Calu3 (cell line): ENCODE measurements at regions not wholly inside any gene's neighbourhood (a gene's known extent, or its start where the extent isn't known, plus 50 kb on each side); places are given as distances from the start of the nearest gene placed in this dataset.

Experiments used
- BruUV-seq: library from RNA; stranded (reverse); fragments of 400-500 nt; replicated peaks from 2 replicates; lab custom pipeline; 2021; lab: Mats Ljungman, UMichigan
- CTCF ChIA-PET: fragments of 300-600 bp; sonication (Branson Sonifier 250); formaldehyde crosslinking; loops from one replicate; lab custom pipeline; 2022; ENCODE audit warnings: antibody characterized with exemption; lab: Charles Lee
- DNase-seq: peaks from one replicate; pipeline ENCODE4 v3.0.0; 2022
- H3K27ac Mint-ChIP-seq: one replicate; pipeline ENCODE4 v1.8.0; 2022; ENCODE audit warnings: mixed read lengths; ENCODE audit not compliant: unreplicated experiment
- H3K27me3 Mint-ChIP-seq: one replicate; pipeline ENCODE4 v1.8.0; 2022; ENCODE audit warnings: mixed read lengths; ENCODE audit not compliant: unreplicated experiment
- H3K36me3 Mint-ChIP-seq: one replicate; pipeline ENCODE4 v1.8.0; 2022; ENCODE audit warnings: mild to moderate bottlenecking, moderate library complexity, mixed read lengths; ENCODE audit not compliant: insufficient read depth, unreplicated experiment
- H3K4me1 Mint-ChIP-seq: one replicate; pipeline ENCODE4 v1.8.0; 2022; ENCODE audit warnings: mild to moderate bottlenecking, low read depth, mixed read lengths; ENCODE audit not compliant: unreplicated experiment
- H3K4me3 Mint-ChIP-seq: one replicate; pipeline ENCODE4 v1.8.0; 2022; ENCODE audit warnings: mild to moderate bottlenecking, low read depth, moderate library complexity, mixed read lengths; ENCODE audit not compliant: unreplicated experiment
- H3K9me3 Mint-ChIP-seq: one replicate; pipeline ENCODE4 v1.8.0; 2022; ENCODE audit warnings: low read depth, mixed read lengths; ENCODE audit not compliant: unreplicated experiment
- intact Hi-C: fragments of 100-400 bp; cut with micrococcal nuclease; formaldehyde crosslinking; loops from one replicate; pipeline ENCODE4 v1.10.0; 2022; ENCODE audit not compliant: unreplicated experiment
- TF ChIP-seq, protein P1 (sequence below): fragments of 200-600 bp; IDR thresholded peaks from one replicate; pipeline ENCODE4 v1.8.0; 2022; ENCODE audit warnings: antibody characterized with exemption; ENCODE audit not compliant: unreplicated experiment

GRCh38 chr5:89286320-89286719, 403.3 kb upstream of the MEF2C start:
- TF ChIP-seq, protein P1, sequence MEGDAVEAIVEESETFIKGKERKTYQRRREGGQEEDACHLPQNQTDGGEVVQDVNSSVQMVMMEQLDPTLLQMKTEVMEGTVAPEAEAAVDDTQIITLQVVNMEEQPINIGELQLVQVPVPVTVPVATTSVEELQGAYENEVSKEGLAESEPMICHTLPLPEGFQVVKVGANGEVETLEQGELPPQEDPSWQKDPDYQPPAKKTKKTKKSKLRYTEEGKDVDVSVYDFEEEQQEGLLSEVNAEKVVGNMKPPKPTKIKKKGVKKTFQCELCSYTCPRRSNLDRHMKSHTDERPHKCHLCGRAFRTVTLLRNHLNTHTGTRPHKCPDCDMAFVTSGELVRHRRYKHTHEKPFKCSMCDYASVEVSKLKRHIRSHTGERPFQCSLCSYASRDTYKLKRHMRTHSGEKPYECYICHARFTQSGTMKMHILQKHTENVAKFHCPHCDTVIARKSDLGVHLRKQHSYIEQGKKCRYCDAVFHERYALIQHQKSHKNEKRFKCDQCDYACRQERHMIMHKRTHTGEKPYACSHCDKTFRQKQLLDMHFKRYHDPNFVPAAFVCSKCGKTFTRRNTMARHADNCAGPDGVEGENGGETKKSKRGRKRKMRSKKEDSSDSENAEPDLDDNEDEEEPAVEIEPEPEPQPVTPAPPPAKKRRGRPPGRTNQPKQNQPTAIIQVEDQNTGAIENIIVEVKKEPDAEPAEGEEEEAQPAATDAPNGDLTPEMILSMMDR: no peak
- no peaks in the 10 kb centered on the region for H3K36me3 Mint-ChIP-seq
- no TSS peak for BruUV-seq
- H3K9me3 Mint-ChIP-seq: peaks cover 3% of the 10 kb centered on the region
- H3K4me3 Mint-ChIP-seq: no peak overlapping the region
- CTCF ChIA-PET: no interaction called here
- no peak for DNase-seq
- H3K27ac Mint-ChIP-seq: no peak overlapping the region
- H3K4me1 Mint-ChIP-seq: no peaks in the 10 kb centered on the region
- intact Hi-C loops: no loop called here
- H3K27me3 Mint-ChIP-seq: no peaks in the 10 kb centered on the region

DNA sequence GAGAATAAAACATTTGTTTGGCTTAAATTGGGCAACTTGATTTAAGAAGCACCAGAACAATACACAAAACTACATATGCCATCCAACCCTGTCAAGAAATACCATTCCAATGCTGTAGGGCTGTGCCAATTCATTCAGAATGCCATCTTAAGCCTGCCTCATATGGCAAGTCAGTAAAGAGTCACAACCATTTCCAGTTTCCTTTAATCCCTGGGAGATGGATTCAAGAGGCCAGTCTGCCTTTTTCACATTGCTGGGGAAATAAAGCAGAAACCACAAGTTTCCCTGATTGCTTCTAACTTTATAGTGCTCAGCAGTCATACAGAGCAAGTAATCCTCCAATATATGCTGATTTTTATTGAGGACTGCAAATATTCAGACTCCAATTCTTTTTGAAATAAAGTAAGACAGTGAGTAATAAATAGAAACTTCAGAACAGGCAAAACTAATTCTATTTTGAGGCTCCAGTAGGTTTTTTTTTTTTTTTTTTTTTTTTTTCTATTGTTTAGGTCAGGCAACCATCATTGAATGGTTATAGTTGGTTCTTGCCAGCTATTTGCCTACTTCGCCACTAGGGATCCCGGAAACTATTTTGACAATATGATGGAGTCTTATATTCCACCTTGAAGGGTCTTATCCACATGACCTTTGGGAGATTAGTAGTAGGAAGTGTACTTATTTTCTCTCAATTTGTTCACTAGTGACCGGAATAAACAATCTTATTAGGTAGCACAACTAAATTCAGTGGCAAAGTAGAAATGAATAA, 400.9 kb upstream of the MEF2C start:
- Mint-ChIP-seq H3K4me1 (no peaks in the 10 kb centered on the region), H3K9me3 (peaks cover 3% of the 10 kb centered on the region), H3K27ac (no peak overlapping the region), H3K27me3 (no peaks in the 10 kb centered on the region), H3K36me3 (no peaks in the 10 kb centered on the region), H3K4me3 (no peak overlapping the region)
- intact Hi-C loops: no loop called here
- BruUV-seq: no TSS peak
- DNase-seq: no peak
- TF ChIP-seq, protein P1: no peak
- CTCF ChIA-PET: interaction anchor here (0.6 kb wide), 1 partner anchor 585 kb away, joined by 3 read pairs; no protein-coding TSS in a partner anchor

DNA sequence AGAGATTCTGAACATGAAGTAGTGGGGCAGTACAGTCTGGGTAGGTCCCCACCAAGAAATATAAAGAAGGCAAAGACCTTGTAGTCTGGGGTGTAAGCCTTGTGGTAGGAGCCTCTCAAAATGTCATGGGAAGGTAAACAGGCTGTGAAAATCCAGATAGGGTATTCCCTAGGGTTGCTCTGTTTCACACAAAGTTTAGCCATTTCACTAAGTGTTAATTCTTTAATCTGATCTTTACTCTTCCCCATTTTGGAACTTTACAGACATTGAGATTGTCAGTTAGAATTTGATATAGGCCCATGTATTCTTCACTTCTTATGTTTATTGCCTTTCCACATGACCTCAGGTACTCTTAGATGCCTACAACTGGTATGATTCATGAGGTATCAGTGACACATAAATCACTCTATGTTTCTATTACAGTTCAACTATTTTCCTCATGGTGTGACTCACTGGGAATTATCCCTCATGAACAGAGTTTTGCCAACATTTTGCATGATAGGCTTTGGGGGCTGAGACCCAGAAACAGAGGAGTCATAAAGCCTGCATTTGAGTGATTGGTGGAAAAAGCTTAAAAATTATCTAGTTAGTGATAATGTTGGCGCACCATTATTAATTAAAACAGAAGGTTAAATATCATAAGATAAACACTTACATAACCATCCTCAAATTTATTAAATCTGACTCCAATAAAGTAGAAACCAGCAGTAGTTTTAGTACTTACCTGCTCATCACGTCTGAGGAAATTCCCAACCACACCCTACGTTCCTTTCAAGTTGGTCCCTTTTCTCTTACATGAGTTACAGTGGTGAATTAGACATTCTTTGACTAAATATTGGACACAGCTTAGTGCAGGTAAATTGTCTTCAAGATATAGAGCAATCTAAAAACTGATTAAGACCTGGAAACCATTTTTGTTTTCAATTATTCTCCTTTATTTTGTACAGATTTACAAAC, 399.8 kb upstream of the MEF2C start:
- TF ChIP-seq, protein P1: no peak
- H3K9me3 Mint-ChIP-seq: peaks cover 3% of the 10 kb centered on the region
- DNase-seq: no peak
- no peak overlapping the region for H3K27ac Mint-ChIP-seq
- H3K36me3 Mint-ChIP-seq: no peaks in the 10 kb centered on the region
- no TSS peak for BruUV-seq
- no peak overlapping the region for H3K4me3 Mint-ChIP-seq
- intact Hi-C loops: no loop called here
- CTCF ChIA-PET: no interaction called here
- H3K4me1 Mint-ChIP-seq: no peaks in the 10 kb centered on the region
- no peaks in the 10 kb centered on the region for H3K27me3 Mint-ChIP-seq

- intact Hi-C loops: no loop called here
- Mint-ChIP-seq H3K4me1 (no peaks in the 10 kb centered on the region), H3K27ac (no peak overlapping the region), H3K27me3 (no peaks in the 10 kb centered on the region), H3K36me3 (no peaks in the 10 kb centered on the region), H3K4me3 (no peak overlapping the region), H3K9me3 (peaks cover 3% of the 10 kb centered on the region)
- DNase-seq: no peak
- no TSS peak for BruUV-seq
- CTCF ChIA-PET: no interaction called here
- TF ChIP-seq, protein P1: no peak
Observed at GRCh38 chr5:89281766-89282553, 399.0 kb upstream of the MEF2C start.
